Stimulated activated CD8-positive, alpha-beta memory T cell treated with anti-CD3 and anti-CD28 coated beads, Interleukin-4, amount 100 ng/mL, for 4 hours (primary cell): ENCODE measurements at regions not wholly inside any gene's neighbourhood (a gene's known extent, or its start where the extent isn't known, plus 50 kb on each side); places are given as distances from the start of the nearest gene placed in this dataset.

Experiments used
- DNase-seq, 2 donors: peaks; one replicate each; pipeline ENCODE4 v3.0.0-alpha.2; 2020; ENCODE audit warnings: low read depth in 2 of 2, low spot score in 1 of 2

GRCh38 chr12:107318806-107319532 is 225.6 kb upstream of the CRY1 start:
- no peak for DNase-seq

GRCh38 chr12:107319533-107320032 is 226.2 kb upstream of the CRY1 start:
- DNase-seq = no peak

- peak; percentile 37 to 65 for DNase-seq
Measured at GRCh38 chr12:107320033-107320928, 226.9 kb upstream of the CRY1 start.

GRCh38 chr12:107320929-107321631 is 227.7 kb upstream of the CRY1 start:
- DNase-seq = peak; percentile 28 to 49

- no peak for DNase-seq
Measured at GRCh38 chr12:107322063-107322462, 228.7 kb upstream of the CRY1 start.

- DNase-seq = no peak
Measured at GRCh38 chr12:107325075-107325608, 231.8 kb upstream of the CRY1 start.

GRCh38 chr12:107326237-107326636 is 232.9 kb upstream of the CRY1 start:
- DNase-seq = no peak

GRCh38 chr12:107327651-107328182 is 234.4 kb upstream of the CRY1 start:
- no peak for DNase-seq

GRCh38 chr12:107328442-107329133 is 235.2 kb upstream of the CRY1 start:
- no peak for DNase-seq

- DNase-seq = no peak
Measured at GRCh38 chr12:107329569-107330324, 236.4 kb upstream of the CRY1 start.

- no peak for DNase-seq
Measured at GRCh38 chr12:107330831-107331431, 237.6 kb upstream of the CRY1 start.

GRCh38 chr12:107331471-107331870 is 238.1 kb upstream of the CRY1 start:
- DNase-seq = no peak

GRCh38 chr12:107331912-107332311 is 238.6 kb upstream of the CRY1 start:
- DNase-seq = no peak

- no peak for DNase-seq
Measured at GRCh38 chr12:107332743-107333142, 239.4 kb upstream of the CRY1 start.

GRCh38 chr12:107335802-107336570 is 242.6 kb upstream of the CRY1 start:
- DNase-seq = no peak

GRCh38 chr12:107336695-107337094 is 243.3 kb upstream of the CRY1 start:
- no peak for DNase-seq

GRCh38 chr12:107337346-107338095 is 244.2 kb upstream of the CRY1 start:
- no peak for DNase-seq

GRCh38 chr12:107339487-107339886 is 246.1 kb upstream of the CRY1 start:
- no peak for DNase-seq
